ENCODE measurements at regions not wholly inside any gene's neighbourhood (a gene's known extent, or its start where the extent isn't known, plus 50 kb on each side); places are given as distances from the start of the nearest gene placed in this dataset.
"Not testable (repeated sequence)": the region's sequence is repeated elsewhere in the genome, so short reads cannot be mapped to it uniquely, and the experiment has no call there.

DNA sequence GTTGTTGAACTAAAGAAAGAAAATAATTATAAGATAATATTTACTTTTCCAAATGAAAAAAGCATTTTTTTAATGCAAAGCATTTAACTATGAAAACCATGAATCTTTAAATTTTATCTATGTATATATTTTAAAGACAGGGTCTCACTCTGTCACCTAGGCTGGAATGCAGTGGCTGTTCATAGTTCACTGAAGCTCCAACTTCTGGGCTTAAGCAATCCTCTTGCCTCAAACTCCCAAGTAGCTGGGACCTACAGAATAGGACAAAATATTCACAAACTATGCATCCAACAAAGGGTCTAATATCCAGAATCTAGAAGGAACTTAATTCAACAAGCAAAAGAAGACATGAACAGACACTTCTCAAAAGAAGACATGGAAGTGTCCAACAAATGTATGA, 55.9 kb upstream of the ALB start:
- DNase-seq, result no peak

DNA sequence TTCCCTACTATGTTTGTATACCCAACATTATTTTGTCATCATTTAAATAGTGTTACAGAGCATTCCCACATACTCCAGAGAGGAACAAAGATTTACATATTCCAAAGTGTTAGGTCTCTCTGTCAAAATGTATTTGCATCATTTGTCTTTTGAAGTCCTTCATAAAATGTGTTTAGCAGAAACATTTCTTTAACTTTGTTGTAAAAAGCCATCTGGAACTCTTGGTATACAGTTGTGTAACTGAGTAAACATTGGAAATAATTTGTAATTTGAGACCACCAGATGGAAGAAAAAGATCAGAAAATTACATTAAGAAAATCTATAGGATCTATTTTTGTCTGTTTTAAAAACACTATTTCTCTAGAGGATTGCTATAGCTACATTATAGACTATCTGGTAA, 56.6 kb upstream of the ALB start:
- DNase-seq, result peak; percentile 50 to 59

DNA sequence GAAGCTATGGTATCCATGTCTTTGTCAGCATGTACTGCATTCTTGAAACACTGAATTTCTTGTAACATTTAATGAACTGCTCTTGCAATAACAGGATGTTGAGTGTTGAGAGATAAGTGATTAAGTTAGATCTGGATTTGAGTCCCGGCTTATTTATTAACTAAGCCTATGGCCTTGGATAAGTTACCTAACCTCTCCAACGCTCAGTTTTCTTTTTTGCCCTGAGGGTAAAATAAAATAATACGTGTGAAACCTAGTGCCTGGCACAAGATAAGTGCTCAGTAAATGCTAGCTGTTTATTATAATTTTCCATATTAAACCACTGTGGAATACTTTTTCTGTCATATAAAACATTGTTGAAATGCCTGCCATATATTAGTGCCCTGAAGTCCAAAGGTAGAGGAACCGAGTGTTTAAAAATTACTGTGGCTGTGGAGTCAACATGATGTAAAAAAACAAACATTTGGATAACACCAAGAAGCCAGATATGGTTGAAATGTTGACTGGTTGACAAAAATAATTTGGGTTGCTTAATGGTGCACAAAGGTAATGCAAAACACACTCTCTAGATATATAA, 58.6 kb upstream of the ALB start:
- no peak for DNase-seq

DNA sequence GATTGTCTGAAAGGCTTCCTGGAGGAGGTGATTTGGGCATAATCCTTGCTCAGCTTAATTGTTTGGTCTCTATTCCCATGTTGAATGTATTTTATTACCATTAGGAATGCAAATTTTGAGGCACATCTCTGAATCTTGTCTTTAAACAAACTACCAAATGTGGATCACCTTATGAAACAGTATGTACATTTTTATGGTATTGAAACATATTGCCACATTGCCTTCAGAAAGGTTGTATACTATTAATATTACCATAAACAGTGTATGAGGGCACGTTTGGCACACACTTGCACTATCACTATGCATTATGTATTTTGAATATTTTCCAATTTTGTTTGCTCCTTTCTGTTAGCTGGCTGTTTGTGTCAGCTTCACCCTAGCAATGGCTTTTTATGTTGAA, 60.0 kb upstream of the ALB start:
- peak; percentile 12 to 35 for DNase-seq

DNA sequence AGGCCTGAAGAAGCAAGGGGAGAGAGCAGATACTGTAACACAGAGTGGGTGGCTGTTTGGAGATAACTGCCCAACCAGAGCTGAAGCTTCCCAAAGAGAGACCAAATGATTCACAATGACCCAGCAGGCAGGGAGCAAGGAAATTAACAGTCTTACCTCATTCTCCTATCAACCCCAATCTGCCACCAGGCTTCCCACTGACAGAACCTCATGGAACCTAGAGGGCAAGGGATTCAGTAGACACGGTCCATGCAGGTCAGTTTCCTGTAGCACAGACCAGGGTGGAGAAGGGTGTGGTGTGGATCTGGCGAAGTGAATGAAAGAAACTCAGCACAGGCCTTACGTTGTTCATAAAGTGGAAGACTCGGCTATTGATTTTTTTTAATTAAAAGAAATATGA, 60.7 kb upstream of the ALB start:
- peak in 1 of 2 experiments; percentile 3 for DNase-seq

DNA sequence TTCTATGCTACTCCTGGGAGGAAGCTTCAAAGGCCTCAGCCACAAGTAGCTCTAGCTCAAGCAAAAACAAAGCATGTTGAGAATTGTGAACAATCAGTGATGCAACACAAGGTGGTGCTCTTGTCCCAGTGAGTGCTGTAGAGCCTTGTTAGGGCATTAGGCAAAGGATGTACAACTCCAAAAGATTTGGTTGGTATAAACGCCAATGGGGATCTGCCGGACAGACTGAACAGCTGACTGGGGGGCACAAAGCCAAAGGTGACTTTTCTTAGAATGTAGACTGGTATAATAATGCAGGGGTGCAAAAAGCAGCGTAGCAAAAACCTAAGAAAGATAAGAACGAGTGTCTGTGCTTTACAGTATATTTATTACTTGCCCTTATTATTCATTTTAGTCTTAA, 62.6 kb upstream of the ALB start:
- DNase-seq, result peak; percentile 52 to 75

DNA sequence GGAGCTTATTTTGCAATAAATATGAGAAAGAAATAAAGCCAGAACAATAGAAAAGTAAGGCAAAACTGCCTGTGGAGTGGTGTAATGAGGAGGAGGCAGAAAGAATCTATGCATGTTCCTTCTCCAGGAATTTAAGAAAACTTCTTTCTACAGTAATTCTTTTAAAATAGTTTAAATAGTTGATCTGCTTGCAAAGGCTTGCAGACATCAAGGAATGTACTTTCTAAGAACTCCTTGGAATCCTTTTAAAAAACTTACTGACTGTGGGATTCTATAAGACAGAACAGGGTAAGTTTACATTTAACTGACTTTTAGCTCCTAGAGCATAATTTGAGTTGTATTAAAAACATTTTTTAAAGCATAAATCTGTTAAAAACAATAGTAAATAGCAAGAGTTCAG, 63.2 kb upstream of the ALB start:
- DNase-seq, result no peak

DNA sequence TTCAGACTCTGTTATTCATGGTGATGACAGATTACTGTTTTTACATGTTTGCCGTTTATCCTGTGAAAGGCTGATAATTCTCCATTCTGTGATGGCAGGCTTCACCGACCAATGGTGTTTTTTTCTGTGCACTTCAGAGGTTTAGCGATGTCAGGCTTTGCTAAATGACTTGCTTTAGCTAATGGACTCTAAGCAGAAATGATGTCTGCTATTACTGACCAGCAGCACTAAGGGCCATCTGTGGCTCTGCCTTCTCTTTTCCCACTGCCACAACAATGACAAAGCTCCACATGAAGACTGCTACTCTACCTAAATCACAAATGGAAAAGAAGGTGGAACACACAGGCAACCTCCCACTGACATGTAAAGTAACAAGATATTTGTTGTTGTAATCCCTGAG, 68.4 kb upstream of the ALB start:
- no peak for DNase-seq

DNA sequence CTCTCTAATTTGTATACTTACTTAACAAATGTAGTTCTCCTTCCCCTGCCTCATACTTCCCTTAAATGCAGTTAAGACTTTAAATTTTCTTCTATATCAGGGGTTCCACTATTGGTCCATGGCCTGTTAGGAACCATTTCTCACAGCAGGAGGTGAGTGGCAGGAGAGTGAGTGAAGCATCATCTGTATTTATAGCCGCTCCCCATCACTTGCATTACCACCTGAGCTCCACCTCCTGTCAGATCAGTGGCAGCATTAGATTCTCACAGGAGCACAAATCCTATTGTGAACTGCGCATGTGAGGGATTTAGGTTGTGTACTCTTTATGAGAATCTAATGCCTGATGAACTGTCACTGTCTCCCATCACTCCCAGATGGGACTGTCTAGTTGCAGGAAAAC, 72.1 kb upstream of the ALB start:
- DNase-seq, result not testable (repeated sequence)

DNA sequence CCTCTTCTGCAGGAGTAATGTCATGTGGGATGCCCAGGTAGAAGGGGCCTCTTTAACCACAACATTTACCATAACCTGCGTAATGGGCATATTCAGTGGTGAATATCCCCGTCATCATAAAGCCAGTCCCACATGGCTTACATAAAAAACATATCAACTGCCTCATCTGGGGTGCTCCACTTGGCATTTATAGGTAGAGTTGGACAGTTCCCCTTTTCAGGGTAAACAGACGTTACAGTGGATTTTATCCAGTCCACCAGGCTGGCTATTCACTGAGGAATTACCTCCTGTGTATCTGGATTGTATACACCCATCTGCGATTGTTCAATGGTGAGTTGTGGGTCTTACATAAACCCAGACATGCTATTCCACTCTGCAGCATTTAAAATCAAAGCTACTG, 70.7 kb upstream of the ANKRD17 start:
- DNase-seq, result no peak

DNA sequence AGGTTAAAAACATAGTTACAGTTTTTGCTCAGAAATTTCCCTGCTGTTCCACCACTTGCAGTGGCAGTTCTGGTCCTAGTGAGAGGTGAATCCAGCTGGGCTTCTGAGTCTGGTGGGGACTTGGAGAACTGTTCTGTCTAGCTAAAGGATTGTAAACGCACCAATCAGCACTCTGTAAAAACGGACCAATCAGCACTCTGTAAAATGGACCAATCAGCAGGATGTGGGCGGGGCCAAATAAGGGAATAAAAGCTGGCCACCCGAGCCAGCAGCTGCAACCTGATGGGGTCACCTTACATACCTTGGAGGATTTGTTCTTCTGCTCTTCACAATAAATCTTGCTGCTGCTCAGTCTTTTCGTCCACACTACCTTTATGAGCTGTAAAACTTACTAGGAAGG, 67.2 kb upstream of the ANKRD17 start:
- not testable (repeated sequence) for DNase-seq

DNA sequence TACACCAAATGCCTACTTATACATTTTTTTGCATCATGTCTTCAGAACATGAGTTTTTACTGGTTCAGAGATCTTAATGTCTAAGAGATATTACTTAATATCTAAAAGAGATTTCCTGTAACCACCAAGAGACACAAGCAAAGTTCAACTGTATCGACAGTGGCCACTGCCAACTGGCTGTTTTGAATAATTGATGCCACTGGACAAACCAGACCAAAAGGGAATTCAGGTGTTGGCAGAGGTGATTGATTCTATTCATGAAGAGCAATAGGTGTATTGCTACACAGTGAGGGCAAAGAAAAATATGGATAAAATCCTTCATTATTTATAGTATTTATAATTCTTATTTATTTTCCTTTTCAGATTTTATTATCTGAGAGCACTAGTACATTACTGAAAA, 58.5 kb upstream of the ANKRD17 start:
- DNase-seq, result no peak

DNA sequence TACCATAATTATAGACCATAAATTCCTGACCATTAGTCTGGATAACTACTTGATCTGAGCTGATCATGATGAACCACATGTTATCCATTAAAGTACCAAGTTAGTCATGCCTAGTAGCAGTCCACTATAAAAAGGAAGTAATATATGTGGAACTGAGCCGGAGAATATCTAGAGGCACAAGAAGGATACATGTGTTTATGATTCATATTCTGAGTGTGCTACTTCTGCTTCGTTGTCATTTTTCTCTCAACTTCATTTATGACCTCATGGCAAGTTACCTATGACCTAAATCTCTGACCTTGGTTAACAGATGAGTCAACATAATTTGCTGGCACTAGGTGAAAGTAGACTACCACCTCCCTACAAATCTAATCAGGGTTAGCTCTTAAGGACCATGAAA, 56.5 kb upstream of the ANKRD17 start:
- no peak for DNase-seq

DNA sequence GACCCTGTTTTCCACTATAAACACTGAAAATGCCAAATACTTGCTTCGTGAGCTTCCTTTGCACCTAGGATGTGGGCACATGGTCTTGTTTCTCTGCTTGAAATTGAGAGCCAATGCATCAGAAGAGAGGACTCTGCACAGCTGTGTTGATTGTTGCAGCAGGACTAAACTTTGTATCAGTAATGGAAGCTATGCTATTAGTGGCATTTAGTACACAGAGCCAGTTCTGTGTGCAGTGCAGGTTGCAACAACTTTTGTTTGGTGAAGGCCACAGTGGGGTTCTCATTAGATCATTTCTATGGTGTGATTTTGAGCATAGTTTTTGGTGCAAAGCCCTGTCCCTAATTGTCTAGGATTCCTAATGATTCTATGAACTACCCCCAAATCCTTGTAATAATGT, 54.4 kb upstream of the ANKRD17 start:
- no peak for DNase-seq

DNA sequence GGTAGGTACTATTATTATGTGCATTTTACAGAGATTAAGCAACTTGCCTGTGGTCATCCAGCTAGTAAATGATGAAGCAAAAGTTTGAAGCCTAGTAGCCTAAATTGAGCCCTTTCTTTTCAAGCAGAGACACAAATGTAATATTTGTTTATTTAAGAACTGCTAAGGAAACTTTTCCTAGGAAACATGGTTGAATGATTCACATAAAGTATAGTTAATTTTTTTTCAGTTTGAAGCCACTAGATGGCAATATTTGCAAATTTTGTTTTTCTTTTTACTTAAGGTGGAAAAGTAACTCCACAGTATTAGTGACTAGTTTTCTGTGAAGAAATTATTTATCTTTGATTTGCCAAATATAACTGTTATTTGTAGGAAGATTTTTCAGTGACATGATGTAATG, 52.8 kb upstream of the ANKRD17 start:
- DNase-seq, result peak in 1 of 2 experiments; percentile 34

DNA sequence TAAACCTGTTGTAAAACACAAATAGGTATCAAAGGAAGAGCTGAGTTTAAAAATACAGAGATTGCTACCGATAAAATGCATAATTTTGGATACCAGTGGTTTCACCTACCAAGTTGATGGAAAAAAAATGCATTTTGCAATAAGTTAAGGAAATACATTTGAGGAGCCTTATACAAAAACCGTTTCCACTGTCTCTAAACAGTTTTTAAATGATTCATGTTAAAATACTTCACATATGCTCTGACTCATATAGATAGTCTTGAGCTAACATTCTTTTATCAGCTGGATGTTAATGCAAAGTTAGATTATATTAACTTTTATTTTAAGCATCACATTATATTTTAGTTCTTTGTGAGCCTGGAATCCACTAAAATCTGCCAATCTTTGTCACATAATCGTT, 50.6 kb upstream of the ANKRD17 start:
- DNase-seq, result no peak

Data from NCI-H526 (cell line).